Stimulated activated CD8-positive, alpha-beta memory T cell treated with anti-CD3 and anti-CD28 coated beads, Interleukin-7, amount 100 ng/mL, for 24 hours (primary cell): ENCODE measurements at regions not wholly inside any gene's neighbourhood (a gene's known extent, or its start where the extent isn't known, plus 50 kb on each side); places are given as distances from the start of the nearest gene placed in this dataset.
"Not testable (repeated sequence)": the region's sequence is repeated elsewhere in the genome, so short reads cannot be mapped to it uniquely, and the experiment has no call there.

Experiments used
- DNase-seq: peaks from one replicate; pipeline ENCODE4 v3.0.0-alpha.2; 2020; ENCODE audit warnings: low read depth

- DNase-seq: no peak
These were observed 160.2 kb downstream of the TOX3 start for GRCh38 chr16:52386694-52387093.

- no peak for DNase-seq
These were observed 162.6 kb downstream of the TOX3 start for GRCh38 chr16:52384378-52384777.

GRCh38 chr16:52383640-52384292 is 163.2 kb downstream of the TOX3 start:
- DNase-seq: no peak

GRCh38 chr16:52383119-52383518 is 163.8 kb downstream of the TOX3 start:
- DNase-seq: no peak

GRCh38 chr16:52379551-52379950 is 167.4 kb downstream of the TOX3 start:
- no peak for DNase-seq

- DNase-seq: no peak
These were observed 170.2 kb downstream of the TOX3 start for GRCh38 chr16:52376676-52377280.

- no peak for DNase-seq
These were observed 174.6 kb downstream of the TOX3 start for GRCh38 chr16:52372313-52372712.

- DNase-seq: no peak
These were observed 178.1 kb downstream of the TOX3 start for GRCh38 chr16:52368859-52369258.

- no peak for DNase-seq
These were observed 179.1 kb downstream of the TOX3 start for GRCh38 chr16:52367821-52368220.

- DNase-seq: no peak
These were observed 180.0 kb downstream of the TOX3 start for GRCh38 chr16:52366983-52367382.

GRCh38 chr16:52364500-52364899 is 182.4 kb downstream of the TOX3 start:
- DNase-seq: no peak

- DNase-seq: no peak
These were observed 183.9 kb downstream of the TOX3 start for GRCh38 chr16:52363082-52363481.

GRCh38 chr16:52357711-52358110 is 189.2 kb downstream of the TOX3 start:
- no peak for DNase-seq

GRCh38 chr16:52353249-52353648 is 193.7 kb downstream of the TOX3 start:
- no peak for DNase-seq

- DNase-seq: no peak
These were observed 195.5 kb downstream of the TOX3 start for GRCh38 chr16:52351451-52351850.

- no peak for DNase-seq
These were observed 196.8 kb downstream of the TOX3 start for GRCh38 chr16:52350031-52350642.

- DNase-seq: no peak
These were observed 200.2 kb downstream of the TOX3 start for GRCh38 chr16:52346709-52347108.

- not testable (repeated sequence) for DNase-seq
These were observed 213.3 kb downstream of the TOX3 start for GRCh38 chr16:52333673-52334072.

GRCh38 chr16:52320930-52321439 is 226.0 kb downstream of the TOX3 start:
- DNase-seq: no peak

GRCh38 chr16:52318302-52319009 is 228.5 kb downstream of the TOX3 start:
- no peak for DNase-seq

GRCh38 chr16:52316241-52316640 is 230.7 kb downstream of the TOX3 start:
- DNase-seq: no peak

GRCh38 chr16:52312716-52313115 is 234.2 kb downstream of the TOX3 start:
- DNase-seq: no peak
